IgD-negative memory B cell (primary cell): ENCODE measurements at regions not wholly inside any gene's neighbourhood (a gene's known extent, or its start where the extent isn't known, plus 50 kb on each side); places are given as distances from the start of the nearest gene placed in this dataset.
A peak's percentile ranks its signal among the peaks of the same experiment; 100 is the strongest.

Source experiments
- H3K27ac Mint-ChIP-seq, 3 donors: one replicate each; pipeline ENCODE4 v1.8.0; 2020 to 2022; ENCODE audit warnings: mild to moderate bottlenecking in 3 of 3, mixed read lengths in 3 of 3, moderate library complexity in 1 of 3
- H3K27me3 Mint-ChIP-seq: one replicate; pipeline ENCODE4 v1.8.0; 2021; ENCODE audit warnings: mixed read lengths
- H3K36me3 Mint-ChIP-seq: one replicate; pipeline ENCODE4 v1.8.0; 2020; ENCODE audit warnings: mild to moderate bottlenecking, mixed read lengths
- H3K4me1 Mint-ChIP-seq, 3 donors: one replicate each; pipeline ENCODE4 v1.8.0; 2020 to 2022; ENCODE audit warnings: mixed read lengths in 3 of 3, mild to moderate bottlenecking in 1 of 3
- H3K4me3 Mint-ChIP-seq, 4 donors: one replicate each; pipeline ENCODE4 v1.8.0; 2020 to 2022; ENCODE audit warnings: mild to moderate bottlenecking in 4 of 4, mixed read lengths in 4 of 4, moderate library complexity in 3 of 4
- H3K9me3 Mint-ChIP-seq, 3 donors: one replicate each; pipeline ENCODE4 v1.8.0; 2020 to 2021; ENCODE audit warnings: mixed read lengths in 3 of 3, mild to moderate bottlenecking in 1 of 3

- no peaks in the 10 kb centered on the region for H3K9me3 Mint-ChIP-seq
- H3K36me3 Mint-ChIP-seq: no peaks in the 10 kb centered on the region
- no peak overlapping the region for H3K27ac Mint-ChIP-seq
- no peaks in the 10 kb centered on the region for H3K27me3 Mint-ChIP-seq
- H3K4me3 Mint-ChIP-seq: no peak overlapping the region
- H3K4me1 Mint-ChIP-seq: peaks cover 1 to 4% (median 3%) of the 10 kb centered on the region in 3 donors
Measured at GRCh38 chr5:158644301-158644700, 455.4 kb downstream of the EBF1 start.

- H3K9me3 Mint-ChIP-seq: no peaks in the 10 kb centered on the region
- H3K36me3 Mint-ChIP-seq: no peaks in the 10 kb centered on the region
- H3K27ac Mint-ChIP-seq: no peak overlapping the region
- H3K4me1 Mint-ChIP-seq: peaks cover 1 to 4% (median 3%) of the 10 kb centered on the region in 3 donors
- no peak overlapping the region for H3K4me3 Mint-ChIP-seq
- H3K27me3 Mint-ChIP-seq: no peaks in the 10 kb centered on the region
Measured at GRCh38 chr5:158643840-158644239, 455.9 kb downstream of the EBF1 start.

- H3K27ac Mint-ChIP-seq: no peak overlapping the region
- no peaks in the 10 kb centered on the region for H3K27me3 Mint-ChIP-seq
- no peaks in the 10 kb centered on the region for H3K9me3 Mint-ChIP-seq
- no peaks in the 10 kb centered on the region for H3K36me3 Mint-ChIP-seq
- no peak overlapping the region for H3K4me3 Mint-ChIP-seq
- peaks cover 1 to 4% (median 3%) of the 10 kb centered on the region in 3 donors for H3K4me1 Mint-ChIP-seq
Measured at GRCh38 chr5:158642879-158643278, 456.8 kb downstream of the EBF1 start.

GRCh38 chr5:158641016-158641415 lies 458.7 kb downstream of the EBF1 start:
- peaks cover 1 to 8% (median 3%) of the 10 kb centered on the region in 3 donors for H3K4me1 Mint-ChIP-seq
- no peaks in the 10 kb centered on the region for H3K9me3 Mint-ChIP-seq
- H3K36me3 Mint-ChIP-seq: no peaks in the 10 kb centered on the region
- H3K4me3 Mint-ChIP-seq: no peak overlapping the region
- H3K27ac Mint-ChIP-seq: no peak overlapping the region
- no peaks in the 10 kb centered on the region for H3K27me3 Mint-ChIP-seq

GRCh38 chr5:158640593-158640980 lies 459.1 kb downstream of the EBF1 start:
- no peaks in the 10 kb centered on the region for H3K36me3 Mint-ChIP-seq
- H3K9me3 Mint-ChIP-seq: no peaks in the 10 kb centered on the region
- H3K4me1 Mint-ChIP-seq: peaks cover 4 to 10% (median 6%) of the 10 kb centered on the region in 3 donors
- no peaks in the 10 kb centered on the region for H3K27me3 Mint-ChIP-seq
- no peak overlapping the region for H3K27ac Mint-ChIP-seq
- H3K4me3 Mint-ChIP-seq: no peak overlapping the region

- Mint-ChIP-seq H3K27ac (no peak overlapping the region), H3K27me3 (no peaks in the 10 kb centered on the region), H3K4me3 (no peak overlapping the region), H3K9me3 (no peaks in the 10 kb centered on the region), H3K4me1 (peaks cover 4 to 10% (median 7%) of the 10 kb centered on the region in 3 donors), H3K36me3 (no peaks in the 10 kb centered on the region)
Measured at GRCh38 chr5:158639881-158640592, 459.7 kb downstream of the EBF1 start.

- no peak overlapping the region for H3K27ac Mint-ChIP-seq
- no peaks in the 10 kb centered on the region for H3K36me3 Mint-ChIP-seq
- no peaks in the 10 kb centered on the region for H3K9me3 Mint-ChIP-seq
- no peaks in the 10 kb centered on the region for H3K27me3 Mint-ChIP-seq
- peaks cover 4 to 8% (median 6%) of the 10 kb centered on the region in 3 donors for H3K4me1 Mint-ChIP-seq
- H3K4me3 Mint-ChIP-seq: no peak overlapping the region
Measured at GRCh38 chr5:158638396-158638795, 461.3 kb downstream of the EBF1 start.

GRCh38 chr5:158637039-158637438 lies 462.7 kb downstream of the EBF1 start:
- Mint-ChIP-seq H3K27ac (no peak overlapping the region), H3K27me3 (no peaks in the 10 kb centered on the region), H3K4me3 (no peak overlapping the region), H3K9me3 (no peaks in the 10 kb centered on the region), H3K36me3 (no peaks in the 10 kb centered on the region), H3K4me1 (peaks cover 4 to 8% (median 6%) of the 10 kb centered on the region in 3 donors)

- Mint-ChIP-seq H3K4me1 (peaks cover 4 to 8% (median 6%) of the 10 kb centered on the region in 3 donors), H3K36me3 (no peaks in the 10 kb centered on the region), H3K27me3 (peaks cover 2% of the 10 kb centered on the region), H3K27ac (no peak overlapping the region), H3K4me3 (no peak overlapping the region), H3K9me3 (peaks cover 0 to 2% (median 1%) of the 10 kb centered on the region in 3 donors)
Measured at GRCh38 chr5:158635565-158635964, 464.2 kb downstream of the EBF1 start.

GRCh38 chr5:158634714-158635113 lies 465.0 kb downstream of the EBF1 start:
- Mint-ChIP-seq H3K4me1 (peaks cover 4 to 8% (median 8%) of the 10 kb centered on the region in 3 donors), H3K36me3 (peaks cover 2% of the 10 kb centered on the region), H3K4me3 (no peak overlapping the region), H3K9me3 (peaks cover 0 to 2% (median 1%) of the 10 kb centered on the region in 3 donors), H3K27ac (no peak overlapping the region), H3K27me3 (peaks cover 2% of the 10 kb centered on the region)

GRCh38 chr5:158629591-158630312 lies 470.0 kb downstream of the EBF1 start:
- Mint-ChIP-seq H3K36me3 (peaks cover 5% of the 10 kb centered on the region), H3K27ac (no peak overlapping the region), H3K27me3 (peaks cover 2% of the 10 kb centered on the region), H3K4me3 (no peak overlapping the region), H3K4me1 (peaks cover 0 to 2% (median 0%) of the 10 kb centered on the region in 3 donors), H3K9me3 (peaks cover 0 to 4% (median 2%) of the 10 kb centered on the region in 3 donors)

GRCh38 chr5:158626718-158627117 lies 473.0 kb downstream of the EBF1 start:
- H3K27ac Mint-ChIP-seq: no peak overlapping the region
- H3K4me3 Mint-ChIP-seq: no peak overlapping the region
- H3K4me1 Mint-ChIP-seq: peaks cover 0 to 2% (median 0%) of the 10 kb centered on the region in 3 donors
- peaks cover 0 to 4% (median 2%) of the 10 kb centered on the region in 3 donors for H3K9me3 Mint-ChIP-seq
- H3K36me3 Mint-ChIP-seq: peaks cover 5% of the 10 kb centered on the region
- peaks cover 2% of the 10 kb centered on the region for H3K27me3 Mint-ChIP-seq

GRCh38 chr5:158623971-158624370 lies 475.7 kb downstream of the EBF1 start:
- Mint-ChIP-seq H3K4me1 (no peaks in the 10 kb centered on the region), H3K27me3 (no peaks in the 10 kb centered on the region), H3K36me3 (no peaks in the 10 kb centered on the region), H3K4me3 (no peak overlapping the region), H3K9me3 (peaks cover 0 to 2% (median 0%) of the 10 kb centered on the region in 3 donors), H3K27ac (peak overlapping the region in 1 of 3 donors; percentile 37)

- Mint-ChIP-seq H3K9me3 (no peaks in the 10 kb centered on the region), H3K36me3 (no peaks in the 10 kb centered on the region), H3K4me1 (no peaks in the 10 kb centered on the region), H3K27ac (no peak overlapping the region), H3K4me3 (no peak overlapping the region), H3K27me3 (no peaks in the 10 kb centered on the region)
Measured at GRCh38 chr5:158621391-158621790, 478.3 kb downstream of the EBF1 start.

- Mint-ChIP-seq H3K9me3 (no peaks in the 10 kb centered on the region), H3K4me3 (no peak overlapping the region), H3K27ac (no peak overlapping the region), H3K36me3 (no peaks in the 10 kb centered on the region), H3K27me3 (no peaks in the 10 kb centered on the region), H3K4me1 (no peaks in the 10 kb centered on the region)
Measured at GRCh38 chr5:158619083-158619788, 480.5 kb downstream of the EBF1 start.
